ENCODE measurements at regions not wholly inside any gene's neighbourhood (a gene's known extent, or its start where the extent isn't known, plus 50 kb on each side); places are given as distances from the start of the nearest gene placed in this dataset.

DNA sequence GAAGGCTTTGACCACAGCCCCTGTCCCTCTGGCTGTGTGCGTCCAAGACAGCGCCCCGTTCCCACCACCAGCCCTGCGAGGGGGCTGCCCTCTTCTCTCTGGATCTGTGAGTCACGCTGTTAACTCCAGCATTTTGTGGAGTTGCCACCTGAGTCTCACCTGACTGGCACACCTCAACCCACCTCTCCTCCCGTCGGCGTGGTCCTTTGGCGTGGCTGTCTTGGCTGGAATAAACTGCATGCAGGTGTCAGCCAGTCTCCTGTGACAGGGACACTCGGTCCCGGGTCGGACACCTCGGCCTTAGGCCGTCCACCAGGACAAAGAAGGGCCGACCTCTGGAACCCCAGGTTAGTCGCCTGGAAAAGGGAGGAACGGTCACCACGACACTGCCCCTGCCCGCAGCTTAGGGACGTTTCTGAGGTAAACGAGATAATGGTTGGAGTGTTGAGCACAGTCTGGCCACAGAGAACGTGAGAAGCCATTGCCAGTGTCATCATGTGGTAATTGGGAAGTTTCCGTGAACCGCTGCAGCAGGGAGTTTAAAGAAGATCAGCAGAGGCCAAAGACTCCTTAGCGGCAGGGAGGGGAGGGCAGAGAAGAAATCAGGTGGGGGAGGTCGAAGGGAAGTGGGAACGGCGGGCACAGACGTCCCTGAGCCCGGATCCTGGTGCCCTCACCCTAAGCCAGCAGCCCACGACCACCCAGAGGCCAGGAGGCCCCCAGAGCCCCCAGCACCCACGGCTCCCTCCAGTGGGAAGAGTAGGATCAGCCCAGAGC, 73.6 kb upstream of the FAM20C start:
- H3K36me3 ChIP-seq (ENCODE audit: control insufficient read depth in 5 of 5, insufficient read depth in 5 of 5, low read length in 5 of 5), result no peaks in the 10 kb centered on the region
- H3K4me1 ChIP-seq (ENCODE audit: control insufficient read depth in 5 of 5, insufficient read depth in 5 of 5, low read length in 5 of 5), result peaks cover 9 to 49% (median 36%) of the 10 kb centered on the region in 5 donors
- H3K27ac ChIP-seq (ENCODE audit: low read depth, low read length), result no peak overlapping the region
- no peaks in the 10 kb centered on the region for H3K9me3 ChIP-seq (ENCODE audit: control insufficient read depth in 5 of 5, low read length in 5 of 5)
- H3K27me3 ChIP-seq (ENCODE audit: control insufficient read depth in 5 of 5, insufficient read depth in 4 of 5, low read length in 5 of 5), result peaks cover 0 to 16% (median 5%) of the 10 kb centered on the region in 5 donors
- H3K9ac ChIP-seq (ENCODE audit: low read length in 5 of 5), result no peak overlapping the region
- peak overlapping the region in 1 of 5 donors; percentile 18 for H3K4me3 ChIP-seq (ENCODE audit: low read depth in 1 of 5, low read length in 5 of 5)

DNA sequence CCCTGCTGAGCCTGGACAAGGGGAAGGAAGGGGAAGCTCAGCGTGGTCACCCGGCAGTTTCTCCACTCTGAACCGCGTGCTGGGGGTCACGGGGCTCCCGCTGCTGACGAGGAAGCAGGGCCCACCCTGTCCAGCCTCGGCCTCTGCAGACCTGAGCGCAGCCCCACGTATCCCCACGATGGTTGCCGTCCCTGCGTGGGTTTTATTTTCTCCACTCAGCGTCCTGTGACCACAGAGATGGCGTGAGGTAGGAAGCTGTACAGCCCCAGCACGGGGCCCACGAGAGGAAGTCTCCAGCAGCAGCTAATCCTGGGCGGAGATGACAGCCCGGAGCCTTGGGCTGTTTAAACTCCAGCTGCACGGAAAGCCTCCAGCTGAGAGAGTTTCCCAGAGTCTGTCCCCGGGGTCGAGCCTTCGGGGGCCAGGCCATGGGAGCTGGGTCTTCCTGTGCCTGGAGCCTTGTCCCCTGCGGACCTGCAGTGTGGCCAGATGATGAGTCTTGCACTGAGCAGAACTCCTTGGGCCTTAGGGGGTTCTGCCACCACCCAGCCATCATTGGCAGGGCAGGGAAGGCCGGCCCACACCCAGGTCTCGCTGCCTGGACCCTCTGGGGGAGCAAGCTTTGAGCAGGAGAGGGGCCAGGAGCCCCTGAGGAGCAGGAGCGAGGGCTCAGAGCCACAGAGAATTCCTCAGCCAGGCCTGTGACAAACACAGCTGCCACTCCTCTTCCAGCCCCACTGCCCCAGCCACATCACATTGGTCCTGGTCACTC, 72.8 kb upstream of the FAM20C start:
- Histone ChIP-seq H3K27ac (ENCODE audit: low read depth, low read length) (no peak overlapping the region), H3K36me3 (ENCODE audit: control insufficient read depth in 5 of 5, insufficient read depth in 5 of 5, low read length in 5 of 5) (no peaks in the 10 kb centered on the region)

DNA sequence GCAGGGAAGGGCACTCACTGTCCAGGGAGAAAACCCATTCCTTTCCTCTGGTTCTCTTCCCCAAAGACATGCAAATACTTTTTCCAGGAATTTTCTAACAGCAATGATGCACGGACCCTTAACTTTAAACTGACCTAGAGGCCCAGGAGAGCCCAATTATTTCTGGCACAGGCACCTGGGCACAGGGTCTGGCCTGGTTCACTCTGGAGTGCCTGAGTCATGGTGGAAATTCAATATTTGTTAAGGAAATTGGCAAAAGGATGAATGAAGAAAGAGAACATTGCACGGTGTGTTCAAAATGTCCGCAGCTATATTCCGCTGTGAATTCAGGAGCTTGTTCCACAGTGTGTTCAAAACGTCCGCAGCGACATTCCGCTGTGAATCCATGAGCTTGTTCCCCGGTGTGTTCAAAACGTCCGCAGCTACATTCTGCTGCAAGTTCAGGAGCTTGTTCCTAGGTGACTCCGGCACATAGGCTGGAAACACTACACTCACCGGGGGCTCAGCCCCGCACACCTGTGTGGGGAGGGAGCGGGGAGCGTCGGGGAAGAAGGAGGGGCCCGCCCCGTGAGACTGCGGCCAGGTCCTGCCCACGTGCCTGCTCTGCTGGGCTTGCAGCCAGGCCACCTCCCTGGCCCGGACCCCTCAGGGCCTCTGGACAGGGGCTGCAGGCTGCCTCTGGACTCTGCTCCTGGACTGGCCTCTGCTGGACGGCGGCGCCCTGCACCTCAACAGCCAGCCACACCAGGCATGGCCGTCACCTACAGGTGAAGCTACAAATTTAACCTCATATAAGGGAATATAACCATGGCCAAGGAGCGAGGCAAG, 72.0 kb upstream of the FAM20C start:
- H3K4me3 ChIP-seq (ENCODE audit: low read depth in 1 of 5, low read length in 5 of 5), result no peak overlapping the region
- peaks cover 10 to 45% (median 32%) of the 10 kb centered on the region in 5 donors for H3K4me1 ChIP-seq (ENCODE audit: control insufficient read depth in 5 of 5, insufficient read depth in 5 of 5, low read length in 5 of 5)
- H3K36me3 ChIP-seq (ENCODE audit: control insufficient read depth in 5 of 5, insufficient read depth in 5 of 5, low read length in 5 of 5), result no peaks in the 10 kb centered on the region
- no peak overlapping the region for H3K27ac ChIP-seq (ENCODE audit: low read depth, low read length)
- H3K9me3 ChIP-seq (ENCODE audit: control insufficient read depth in 5 of 5, low read length in 5 of 5), result no peaks in the 10 kb centered on the region
- no peak overlapping the region for H3K9ac ChIP-seq (ENCODE audit: low read length in 5 of 5)
- peaks cover 0 to 16% (median 5%) of the 10 kb centered on the region in 5 donors for H3K27me3 ChIP-seq (ENCODE audit: control insufficient read depth in 5 of 5, insufficient read depth in 4 of 5, low read length in 5 of 5)

More for the DNA sequence above, 72.8 kb upstream of the FAM20C start:
- Histone ChIP-seq H3K9me3 (ENCODE audit: control insufficient read depth in 5 of 5, low read length in 5 of 5) (no peaks in the 10 kb centered on the region), H3K4me3 (ENCODE audit: low read depth in 1 of 5, low read length in 5 of 5) (peak overlapping the region in 2 of 5 donors; percentile 11 to 18), H3K4me1 (ENCODE audit: control insufficient read depth in 5 of 5, insufficient read depth in 5 of 5, low read length in 5 of 5) (peaks cover 9 to 47% (median 36%) of the 10 kb centered on the region in 5 donors), H3K27me3 (ENCODE audit: control insufficient read depth in 5 of 5, insufficient read depth in 4 of 5, low read length in 5 of 5) (peaks cover 0 to 16% (median 5%) of the 10 kb centered on the region in 5 donors), H3K9ac (ENCODE audit: low read length in 5 of 5) (no peak overlapping the region)

DNA sequence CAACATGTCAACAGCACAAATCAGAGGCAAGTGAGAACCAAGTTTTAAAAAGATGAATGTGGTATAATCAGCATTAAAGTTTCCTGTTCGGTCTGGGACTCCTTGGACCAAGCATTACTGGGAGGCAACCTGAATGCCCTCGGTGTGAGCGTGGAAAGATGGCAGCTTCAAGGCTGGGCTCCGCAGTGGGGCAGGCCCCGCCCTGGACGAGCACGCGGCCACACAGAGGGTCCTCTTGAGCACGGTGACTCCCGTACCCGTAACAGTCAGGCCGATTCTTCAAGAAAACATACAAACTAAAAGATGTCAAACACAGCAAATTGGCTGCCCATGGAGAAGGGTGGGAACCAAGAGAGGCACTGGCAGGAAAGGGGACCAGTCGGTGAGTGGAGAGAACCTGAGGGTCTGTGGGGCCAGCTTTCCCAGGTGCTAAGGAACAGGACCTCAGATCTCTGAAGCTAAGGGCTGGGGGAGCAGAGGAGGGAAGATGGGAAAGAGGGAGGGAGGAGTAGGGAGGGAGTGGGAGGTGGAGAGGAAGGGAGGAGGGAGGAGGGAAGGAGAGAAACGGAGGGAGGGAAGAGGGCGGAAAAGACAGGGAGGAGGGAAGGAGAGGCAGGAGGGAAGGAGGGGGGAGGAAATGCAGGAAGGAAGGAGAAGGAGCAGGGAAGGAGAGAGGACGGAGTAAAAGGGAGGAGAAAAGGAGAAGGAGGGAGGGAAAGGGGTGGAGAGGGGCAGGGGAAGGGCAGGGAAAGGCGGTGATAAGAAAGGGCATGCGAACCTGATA, 71.2 kb upstream of the FAM20C start:
- no peak overlapping the region for H3K27ac ChIP-seq (ENCODE audit: low read depth, low read length)
- no peak overlapping the region for H3K4me3 ChIP-seq (ENCODE audit: low read depth in 1 of 5, low read length in 5 of 5)
- H3K36me3 ChIP-seq (ENCODE audit: control insufficient read depth in 5 of 5, insufficient read depth in 5 of 5, low read length in 5 of 5), result no peaks in the 10 kb centered on the region
- peaks cover 0 to 16% (median 5%) of the 10 kb centered on the region in 5 donors for H3K27me3 ChIP-seq (ENCODE audit: control insufficient read depth in 5 of 5, insufficient read depth in 4 of 5, low read length in 5 of 5)
- H3K9me3 ChIP-seq (ENCODE audit: control insufficient read depth in 5 of 5, low read length in 5 of 5), result no peaks in the 10 kb centered on the region
- peaks cover 3 to 38% (median 24%) of the 10 kb centered on the region in 5 donors for H3K4me1 ChIP-seq (ENCODE audit: control insufficient read depth in 5 of 5, insufficient read depth in 5 of 5, low read length in 5 of 5)
- H3K9ac ChIP-seq (ENCODE audit: low read length in 5 of 5), result no peak overlapping the region

DNA sequence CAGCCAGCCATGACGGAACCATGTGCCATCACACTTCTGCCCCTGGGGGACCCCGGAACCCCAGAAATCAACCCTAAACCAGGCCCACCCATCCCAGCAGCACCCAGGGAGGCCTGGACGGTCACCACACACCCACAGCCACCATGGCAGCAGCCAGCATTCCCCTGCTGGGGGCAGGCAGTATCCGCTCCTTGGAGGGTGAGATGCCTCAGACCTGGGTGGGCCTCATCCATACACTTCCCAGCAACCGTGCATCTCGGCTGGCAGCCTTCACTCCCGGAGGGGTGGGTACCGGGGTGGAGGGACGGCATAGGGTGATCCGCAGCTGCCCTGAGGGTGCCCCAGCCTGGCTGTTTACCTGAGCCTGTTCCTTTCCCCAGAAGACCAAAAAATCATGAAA, 69.1 kb upstream of the FAM20C start:
- H3K36me3 ChIP-seq (ENCODE audit: control insufficient read depth in 5 of 5, insufficient read depth in 5 of 5, low read length in 5 of 5), result no peaks in the 10 kb centered on the region
- peaks cover 0 to 12% (median 4%) of the 10 kb centered on the region in 5 donors for H3K27me3 ChIP-seq (ENCODE audit: control insufficient read depth in 5 of 5, insufficient read depth in 4 of 5, low read length in 5 of 5)
- no peak overlapping the region for H3K27ac ChIP-seq (ENCODE audit: low read depth, low read length)
- H3K4me3 ChIP-seq (ENCODE audit: low read depth in 1 of 5, low read length in 5 of 5), result no peak overlapping the region
- peaks cover 3 to 31% (median 18%) of the 10 kb centered on the region in 5 donors for H3K4me1 ChIP-seq (ENCODE audit: control insufficient read depth in 5 of 5, insufficient read depth in 5 of 5, low read length in 5 of 5)
- no peaks in the 10 kb centered on the region for H3K9me3 ChIP-seq (ENCODE audit: control insufficient read depth in 5 of 5, low read length in 5 of 5)
- H3K9ac ChIP-seq (ENCODE audit: low read length in 5 of 5), result no peak overlapping the region

DNA sequence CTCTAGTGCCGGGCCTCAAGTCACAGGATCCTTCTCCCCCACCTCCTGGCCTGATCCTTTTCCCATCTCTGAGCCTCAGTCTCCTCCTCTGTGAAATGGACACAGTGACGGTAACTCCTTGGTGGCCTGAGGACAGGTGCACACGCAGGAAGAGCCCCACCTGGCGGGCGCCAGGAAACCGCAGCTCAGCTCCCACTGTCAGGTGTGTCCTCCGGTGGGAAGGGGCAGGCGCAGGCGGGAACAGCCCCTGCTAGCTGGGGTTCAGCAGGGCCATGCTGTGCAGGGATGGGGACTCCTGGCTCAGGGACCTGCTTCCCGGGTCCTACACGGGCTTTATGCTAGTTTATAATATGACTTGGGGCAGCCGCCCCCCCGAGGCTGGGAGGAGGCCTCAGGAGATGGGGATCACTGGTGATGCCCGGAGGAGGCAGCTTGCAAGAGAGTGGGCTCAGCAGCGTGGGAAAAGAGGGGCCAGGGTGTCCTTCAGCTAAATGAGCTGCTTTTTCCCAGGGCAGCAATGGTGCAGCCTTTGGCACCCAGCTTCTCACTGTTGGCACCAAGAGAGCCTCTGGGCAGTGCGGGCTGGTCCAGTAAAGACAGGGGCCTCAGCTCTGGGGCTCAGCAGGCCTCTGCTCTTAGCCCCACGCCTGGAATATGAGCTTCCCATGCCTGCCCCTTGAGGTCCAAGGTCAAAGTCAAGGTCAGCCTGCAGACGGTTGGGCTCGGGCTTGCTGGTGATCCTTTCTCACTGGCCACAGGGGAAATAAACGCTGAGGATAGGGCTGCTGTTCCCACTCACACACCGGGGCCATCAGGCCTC, 68.0 kb upstream of the FAM20C start:
- H3K36me3 ChIP-seq (ENCODE audit: control insufficient read depth in 5 of 5, insufficient read depth in 5 of 5, low read length in 5 of 5), result no peaks in the 10 kb centered on the region
- no peaks in the 10 kb centered on the region for H3K9me3 ChIP-seq (ENCODE audit: control insufficient read depth in 5 of 5, low read length in 5 of 5)
- no peak overlapping the region for H3K9ac ChIP-seq (ENCODE audit: low read length in 5 of 5)
- H3K27ac ChIP-seq (ENCODE audit: low read depth, low read length), result no peak overlapping the region
- H3K4me1 ChIP-seq (ENCODE audit: control insufficient read depth in 5 of 5, insufficient read depth in 5 of 5, low read length in 5 of 5), result peaks cover 4 to 24% (median 10%) of the 10 kb centered on the region in 5 donors
- no peak overlapping the region for H3K4me3 ChIP-seq (ENCODE audit: low read depth in 1 of 5, low read length in 5 of 5)
- peaks cover 0 to 7% (median 0%) of the 10 kb centered on the region in 5 donors for H3K27me3 ChIP-seq (ENCODE audit: control insufficient read depth in 5 of 5, insufficient read depth in 4 of 5, low read length in 5 of 5)

DNA sequence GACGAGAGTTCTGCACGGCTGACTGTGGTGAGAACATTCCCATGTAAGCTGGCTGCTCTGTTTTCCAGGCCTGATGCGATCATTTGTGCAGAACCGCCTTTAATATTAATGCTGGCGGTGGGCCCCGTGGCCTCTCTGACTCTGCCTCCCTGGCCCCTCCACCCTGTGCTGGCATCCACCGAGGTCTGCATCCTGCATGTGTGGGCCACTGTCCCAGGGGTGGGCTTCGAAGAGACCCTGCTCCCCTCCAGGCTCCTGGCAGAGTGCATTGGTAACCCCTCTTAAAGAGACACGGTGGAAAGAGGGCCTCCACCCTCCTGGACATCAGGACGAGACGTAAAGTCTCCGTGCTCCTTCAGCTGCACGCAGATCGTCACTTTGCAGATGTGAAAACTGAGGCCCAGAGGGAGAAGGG, 67.3 kb upstream of the FAM20C start:
- Histone ChIP-seq H3K9ac (ENCODE audit: low read length in 5 of 5) (no peak overlapping the region), H3K36me3 (ENCODE audit: control insufficient read depth in 5 of 5, insufficient read depth in 5 of 5, low read length in 5 of 5) (no peaks in the 10 kb centered on the region), H3K27ac (ENCODE audit: low read depth, low read length) (no peak overlapping the region), H3K4me1 (ENCODE audit: control insufficient read depth in 5 of 5, insufficient read depth in 5 of 5, low read length in 5 of 5) (peaks cover 10 to 24% (median 13%) of the 10 kb centered on the region in 5 donors), H3K4me3 (ENCODE audit: low read depth in 1 of 5, low read length in 5 of 5) (no peak overlapping the region), H3K27me3 (ENCODE audit: control insufficient read depth in 5 of 5, insufficient read depth in 4 of 5, low read length in 5 of 5) (no peaks in the 10 kb centered on the region), H3K9me3 (ENCODE audit: control insufficient read depth in 5 of 5, low read length in 5 of 5) (no peaks in the 10 kb centered on the region)

DNA sequence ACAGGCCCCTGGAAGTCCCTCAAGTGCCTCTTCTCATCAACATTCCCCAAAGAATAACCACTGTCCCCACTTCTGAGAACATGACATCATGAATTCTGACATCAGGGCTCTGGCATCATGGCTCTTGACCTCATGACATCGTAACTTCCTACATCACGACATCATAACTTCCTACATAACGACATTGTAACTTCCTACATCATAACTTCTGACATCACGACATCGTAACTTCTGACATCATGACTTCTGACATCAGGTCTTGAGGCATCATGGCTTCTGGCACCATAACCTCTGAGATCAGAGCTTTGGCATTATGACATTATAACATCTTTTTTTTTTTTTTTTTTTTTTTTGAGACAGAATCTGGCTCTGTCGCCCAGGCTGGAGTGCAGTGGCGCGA, 66.7 kb upstream of the FAM20C start:
- H3K27ac ChIP-seq (ENCODE audit: low read depth, low read length), result no peak overlapping the region
- no peak overlapping the region for H3K9ac ChIP-seq (ENCODE audit: low read length in 5 of 5)
- H3K27me3 ChIP-seq (ENCODE audit: control insufficient read depth in 5 of 5, insufficient read depth in 4 of 5, low read length in 5 of 5), result no peaks in the 10 kb centered on the region
- H3K4me1 ChIP-seq (ENCODE audit: control insufficient read depth in 5 of 5, insufficient read depth in 5 of 5, low read length in 5 of 5), result peaks cover 11 to 27% (median 17%) of the 10 kb centered on the region in 5 donors
- H3K4me3 ChIP-seq (ENCODE audit: low read depth in 1 of 5, low read length in 5 of 5), result no peak overlapping the region
- no peaks in the 10 kb centered on the region for H3K36me3 ChIP-seq (ENCODE audit: control insufficient read depth in 5 of 5, insufficient read depth in 5 of 5, low read length in 5 of 5)
- no peaks in the 10 kb centered on the region for H3K9me3 ChIP-seq (ENCODE audit: control insufficient read depth in 5 of 5, low read length in 5 of 5)

Measured in subcutaneous abdominal adipose tissue (tissue), 5 donors.